Osteoblast (primary cell): ENCODE measurements at regions not wholly inside any gene's neighbourhood (a gene's known extent, or its start where the extent isn't known, plus 50 kb on each side); places are given as distances from the start of the nearest gene placed in this dataset.

Experiments
- DNase-seq: peaks from one replicate; pipeline ENCODE4 v3.0.0; 2011; ENCODE audit warnings: low spot score, mixed read lengths; ENCODE audit not compliant: insufficient read length; ENCODE audit errors: missing footprints
- H2AFZ ChIP-seq: 2 replicates; pipeline ENCODE4 v1.6.0; 2011; ENCODE audit warnings: mild to moderate bottlenecking, low read length
- H3K27ac ChIP-seq: 2 replicates; pipeline ENCODE4 v1.5.1; 2011; ENCODE audit warnings: mild to moderate bottlenecking, low read depth, low read length, moderate library complexity
- H3K27me3 ChIP-seq: 2 replicates; pipeline ENCODE4 v1.6.0; 2012; ENCODE audit warnings: mild to moderate bottlenecking, control low read depth, inconsistent platforms, low read length, moderate library complexity; ENCODE audit not compliant: insufficient read depth
- H3K36me3 ChIP-seq: 2 replicates; pipeline ENCODE4 v1.5.1; 2011; ENCODE audit warnings: mild to moderate bottlenecking, low read length, control low read depth, moderate library complexity; ENCODE audit not compliant: insufficient read depth
- H3K4me1 ChIP-seq: 2 replicates; pipeline ENCODE4 v1.5.1; 2011; ENCODE audit warnings: mild to moderate bottlenecking, low read length, control low read depth, moderate library complexity; ENCODE audit not compliant: insufficient read depth
- H3K4me2 ChIP-seq: 2 replicates; pipeline ENCODE4 v1.6.0; 2011; ENCODE audit warnings: mild to moderate bottlenecking, low read length; ENCODE audit not compliant: insufficient read depth
- H3K4me3 ChIP-seq: fragments of 200-600 bp; sonication (generic); 3 replicates; pipeline ENCODE4 v1.5.1; 2012; ENCODE audit warnings: mild to moderate bottlenecking, low read length, inconsistent platforms; ENCODE audit not compliant: insufficient read depth
- H3K79me2 ChIP-seq: 2 replicates; pipeline ENCODE4 v1.6.0; 2012; ENCODE audit warnings: mild to moderate bottlenecking, low read length, control low read depth, inconsistent platforms; ENCODE audit not compliant: insufficient read depth
- H3K9me3 ChIP-seq: 2 replicates; pipeline ENCODE4 v1.5.1; 2011; ENCODE audit warnings: low read depth, low read length, control low read depth
- H4K20me1 ChIP-seq: 2 replicates; pipeline ENCODE4 v1.6.0; 2012; ENCODE audit warnings: mild to moderate bottlenecking, low read length, control low read depth; ENCODE audit not compliant: insufficient read depth
- CTCF ChIP-seq: IDR thresholded peaks from 2 replicates; pipeline ENCODE4 v1.5.1; 2011; ENCODE audit warnings: mild to moderate bottlenecking, low read depth, low read length, moderate library complexity; ENCODE audit errors: extremely low read depth

DNA sequence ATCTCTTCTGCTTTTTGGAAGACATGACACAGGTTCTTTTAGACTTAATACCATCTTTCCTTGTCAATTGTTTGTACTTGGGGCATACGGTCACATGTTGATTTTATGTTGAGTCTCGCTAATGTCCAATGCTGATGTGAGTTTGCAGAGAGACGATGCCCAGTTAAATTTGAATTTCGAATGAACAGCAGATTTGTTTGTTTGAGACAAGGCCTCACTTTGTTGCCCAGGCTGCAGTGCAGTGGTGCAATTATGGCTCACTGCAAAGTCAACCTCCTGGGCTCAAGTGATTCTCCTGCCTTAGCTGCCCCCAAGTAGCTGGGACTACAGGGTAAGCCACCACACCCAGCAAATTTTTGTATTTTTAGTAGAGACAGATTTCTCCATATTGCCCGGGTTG lies 473.5 kb downstream of the RIT2 start:
- H3K79me2 ChIP-seq, result no peaks in the 10 kb centered on the region
- no peaks in the 10 kb centered on the region for H3K9me3 ChIP-seq
- no peak for TF ChIP-seq CTCF
- H2AFZ ChIP-seq, result no peak overlapping the region
- no peaks in the 10 kb centered on the region for H3K4me1 ChIP-seq
- no peak overlapping the region for H3K4me2 ChIP-seq
- no peak for DNase-seq
- H3K36me3 ChIP-seq, result no peaks in the 10 kb centered on the region
- H4K20me1 ChIP-seq, result no peaks in the 10 kb centered on the region
- no peak overlapping the region for H3K4me3 ChIP-seq
- no peak overlapping the region for H3K27ac ChIP-seq
- no peaks in the 10 kb centered on the region for H3K27me3 ChIP-seq

DNA sequence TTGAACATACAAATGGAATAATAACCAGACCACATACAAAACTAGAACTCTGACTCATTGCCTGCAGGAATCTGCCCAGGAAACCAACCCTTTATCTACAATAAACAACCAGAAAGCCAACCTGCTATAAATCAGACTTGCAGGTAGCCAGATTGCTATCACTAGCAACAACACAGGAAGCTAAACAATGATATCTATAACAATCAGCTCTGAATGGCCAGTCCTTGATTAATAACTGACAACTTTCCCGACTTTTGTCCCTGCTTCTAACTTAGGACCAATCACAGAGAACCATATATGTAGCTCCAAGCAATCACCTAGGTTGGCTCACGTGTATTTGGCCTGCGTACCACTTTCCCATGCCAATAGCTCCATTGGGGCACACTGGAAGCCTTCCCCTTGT lies 470.8 kb downstream of the RIT2 start:
- Histone ChIP-seq H3K9me3 (no peaks in the 10 kb centered on the region), H3K4me1 (no peaks in the 10 kb centered on the region), H3K27me3 (no peaks in the 10 kb centered on the region), H3K79me2 (no peaks in the 10 kb centered on the region), H3K27ac (no peak overlapping the region), H2AFZ (no peak overlapping the region), H4K20me1 (no peaks in the 10 kb centered on the region), H3K4me2 (no peak overlapping the region), H3K36me3 (no peaks in the 10 kb centered on the region), H3K4me3 (no peak overlapping the region)
- TF ChIP-seq CTCF, result no peak
- no peak for DNase-seq

GRCh38 chr18:42649331-42650035 lies 466.0 kb downstream of the RIT2 start:
- Histone ChIP-seq H3K4me3 (no peak overlapping the region), H3K27me3 (no peaks in the 10 kb centered on the region), H3K36me3 (no peaks in the 10 kb centered on the region), H3K9me3 (no peaks in the 10 kb centered on the region), H4K20me1 (no peaks in the 10 kb centered on the region), H3K4me2 (no peak overlapping the region), H3K4me1 (no peaks in the 10 kb centered on the region), H2AFZ (no peak overlapping the region), H3K27ac (no peak overlapping the region), H3K79me2 (no peaks in the 10 kb centered on the region)
- TF ChIP-seq CTCF, result no peak
- DNase-seq, result no peak

- H4K20me1 ChIP-seq, result no peaks in the 10 kb centered on the region
- H3K36me3 ChIP-seq, result no peaks in the 10 kb centered on the region
- no peak overlapping the region for H3K27ac ChIP-seq
- no peaks in the 10 kb centered on the region for H3K4me1 ChIP-seq
- H3K4me3 ChIP-seq, result no peak overlapping the region
- DNase-seq, result no peak
- no peaks in the 10 kb centered on the region for H3K79me2 ChIP-seq
- no peaks in the 10 kb centered on the region for H3K27me3 ChIP-seq
- no peak overlapping the region for H3K4me2 ChIP-seq
- no peaks in the 10 kb centered on the region for H3K9me3 ChIP-seq
- no peak overlapping the region for H2AFZ ChIP-seq
- no peak for TF ChIP-seq CTCF
Measured at GRCh38 chr18:42654556-42654955, 460.9 kb downstream of the RIT2 start.
